WTC11 (cell line): ENCODE measurements at regions not wholly inside any gene's neighbourhood (a gene's known extent, or its start where the extent isn't known, plus 50 kb on each side); places are given as distances from the start of the nearest gene placed in this dataset.

ENCODE experiments used
- ATAC-seq: fragments of 200-7000 bp; cut with Tn5 transposase; 2 replicates; pipeline ENCODE4 v1.10.0; 2021; ENCODE audit warnings: mild to moderate bottlenecking, moderate library complexity
- CTCF ChIA-PET: fragments of 300-600 bp; sonication (Branson Sonifier 250); formaldehyde crosslinking; loops from one replicate; lab custom pipeline; 2021; ENCODE audit warnings: antibody characterized with exemption; lab: Charles Lee
- POLR2A ChIA-PET: fragments of 350-600 bp; sonication (Branson Sonifier 250); formaldehyde crosslinking; loops from one replicate; lab custom pipeline; 2021; ENCODE audit warnings: antibody characterized with exemption; lab: Charles Lee
- DNase-seq: peaks from one replicate; pipeline ENCODE4 v3.0.0; 2021; ENCODE audit warnings: low spot score
- H3K27ac Mint-ChIP-seq: 2 replicates; pipeline ENCODE4 v1.8.0; 2021; ENCODE audit warnings: mixed read lengths
- H3K27me3 Mint-ChIP-seq: 2 replicates; pipeline ENCODE4 v1.8.0; 2021; ENCODE audit warnings: low read depth, mild to moderate bottlenecking, moderate library complexity, mixed read lengths
- H3K36me3 Mint-ChIP-seq: 2 replicates; pipeline ENCODE4 v1.8.0; 2021; ENCODE audit warnings: mixed read lengths
- H3K4me1 Mint-ChIP-seq: 2 replicates; pipeline ENCODE4 v1.8.0; 2022; ENCODE audit warnings: mixed read lengths
- H3K4me3 Mint-ChIP-seq: 2 replicates; pipeline ENCODE4 v1.8.0; 2021; ENCODE audit warnings: mild to moderate bottlenecking, moderate library complexity, mixed read lengths
- H3K9me3 Mint-ChIP-seq: 2 replicates; pipeline ENCODE4 v1.8.0; 2021; ENCODE audit warnings: mixed read lengths
- ATF2 ChIP-seq: sonication (generic); formaldehyde crosslinking; IDR thresholded peaks from 2 replicates; pipeline ENCODE4 v1.8.1; 2022; ENCODE audit warnings: low read depth, missing genetic modification reagents, borderline replicate concordance
- E2F1 ChIP-seq: sonication (generic); formaldehyde crosslinking; IDR thresholded peaks from 2 replicates; pipeline ENCODE4 v1.8.0; 2022; ENCODE audit warnings: mild to moderate bottlenecking, missing genetic modification reagents
- ELF4 ChIP-seq: sonication (generic); formaldehyde crosslinking; IDR thresholded peaks from 2 replicates; pipeline ENCODE4 v1.8.1; 2022; ENCODE audit warnings: low read depth, mild to moderate bottlenecking, moderate library complexity, missing genetic modification reagents
- ERG ChIP-seq: fragments of 250-450 bp; sonication (Bioruptor Pico); IDR thresholded peaks from 2 replicates; pipeline ENCODE4 v1.8.0; 2021; ENCODE audit warnings: mild to moderate bottlenecking
- IRF1 ChIP-seq: sonication (generic); formaldehyde crosslinking; IDR thresholded peaks from 2 replicates; pipeline ENCODE4 v1.8.0; 2023; ENCODE audit warnings: missing genetic modification reagents
- MLX ChIP-seq: sonication (generic); formaldehyde crosslinking; IDR thresholded peaks from 2 replicates; pipeline ENCODE4 v1.8.1; 2023; ENCODE audit warnings: mild to moderate bottlenecking, missing genetic modification reagents, moderate library complexity
- NFATC4 ChIP-seq: fragments of 250-450 bp; sonication (Bioruptor Pico); IDR thresholded peaks from 2 replicates; pipeline ENCODE4 v1.9.0; 2021; ENCODE audit warnings: mild to moderate bottlenecking
- NFE2L1 ChIP-seq: sonication (generic); formaldehyde crosslinking; IDR thresholded peaks from 2 replicates; pipeline ENCODE4 v1.8.1; 2023; ENCODE audit warnings: missing genetic modification reagents
- NR1H2 ChIP-seq: sonication (generic); formaldehyde crosslinking; IDR thresholded peaks from 2 replicates; pipeline ENCODE4 v1.9.0; 2021; ENCODE audit warnings: mild to moderate bottlenecking, moderate library complexity, missing genetic modification reagents
- PRDM15 ChIP-seq: sonication (generic); formaldehyde crosslinking; IDR thresholded peaks from 2 replicates; pipeline ENCODE4 v1.8.0; 2022; ENCODE audit warnings: missing genetic modification reagents
- SOX15 ChIP-seq: fragments of 250-450 bp; sonication (Bioruptor Pico); IDR thresholded peaks from 2 replicates; pipeline ENCODE4 v1.9.0; 2021; ENCODE audit warnings: mild to moderate bottlenecking
- ZNF512 ChIP-seq: sonication (generic); formaldehyde crosslinking; IDR thresholded peaks from 2 replicates; pipeline ENCODE4 v1.8.1; 2022; ENCODE audit warnings: missing genetic modification reagents, borderline replicate concordance
- TF ChIP-seq, protein P1 (sequence below): sonication (generic); formaldehyde crosslinking; IDR thresholded peaks from 2 replicates; pipeline ENCODE4 v1.8.0; 2023; ENCODE audit warnings: missing genetic modification reagents, mild to moderate bottlenecking, borderline replicate concordance
- TF ChIP-seq, protein P2 (sequence below): fragments of 200-600 bp; IDR thresholded peaks from 2 replicates; pipeline ENCODE4 v1.8.0; 2022; ENCODE audit warnings: antibody characterized with exemption
- TF ChIP-seq, protein P3 (sequence below): fragments of 250-450 bp; sonication (Bioruptor Pico); IDR thresholded peaks from 2 replicates; pipeline ENCODE4 v1.9.0; 2021; ENCODE audit warnings: moderate library complexity, mild to moderate bottlenecking, inconsistent platforms, borderline replicate concordance
- TF ChIP-seq, protein P4 (sequence below): sonication (generic); formaldehyde crosslinking; conservative IDR thresholded peaks from 2 replicates; pipeline ENCODE4 v1.8.1; 2022; ENCODE audit warnings: mild to moderate bottlenecking, missing genetic modification reagents

DNA sequence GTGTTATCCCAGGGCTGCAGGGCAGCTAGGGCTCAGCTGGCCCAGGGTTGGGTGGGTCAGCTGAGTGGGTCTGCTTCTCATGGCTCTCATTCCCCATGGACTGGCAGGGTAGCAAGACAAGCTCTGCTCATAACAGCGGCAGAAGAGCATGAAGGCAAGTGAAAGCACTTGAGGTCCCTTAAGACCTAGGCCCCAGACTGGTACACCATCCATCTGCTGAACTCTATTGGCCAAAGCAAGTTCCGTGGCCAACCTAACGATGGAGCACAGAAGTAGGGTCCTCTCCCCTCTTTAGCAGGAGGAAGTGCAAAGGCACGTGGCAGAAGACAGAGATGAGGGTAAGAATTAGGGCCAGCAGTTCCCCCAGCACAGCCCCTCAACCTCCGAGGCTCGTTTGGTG lies 174.3 kb upstream of the TOPAZ1 start:
- no peak for ATAC-seq
- Mint-ChIP-seq H3K9me3 (no peaks in the 10 kb centered on the region), H3K27me3 (no peaks in the 10 kb centered on the region), H3K4me3 (no peak overlapping the region), H3K27ac (no peak overlapping the region), H3K4me1 (peaks cover 23% of the 10 kb centered on the region), H3K36me3 (no peaks in the 10 kb centered on the region)
- ChIA-PET CTCF (no interaction called here), POLR2A (no interaction called here)
- TF ChIP-seq, protein P1, sequence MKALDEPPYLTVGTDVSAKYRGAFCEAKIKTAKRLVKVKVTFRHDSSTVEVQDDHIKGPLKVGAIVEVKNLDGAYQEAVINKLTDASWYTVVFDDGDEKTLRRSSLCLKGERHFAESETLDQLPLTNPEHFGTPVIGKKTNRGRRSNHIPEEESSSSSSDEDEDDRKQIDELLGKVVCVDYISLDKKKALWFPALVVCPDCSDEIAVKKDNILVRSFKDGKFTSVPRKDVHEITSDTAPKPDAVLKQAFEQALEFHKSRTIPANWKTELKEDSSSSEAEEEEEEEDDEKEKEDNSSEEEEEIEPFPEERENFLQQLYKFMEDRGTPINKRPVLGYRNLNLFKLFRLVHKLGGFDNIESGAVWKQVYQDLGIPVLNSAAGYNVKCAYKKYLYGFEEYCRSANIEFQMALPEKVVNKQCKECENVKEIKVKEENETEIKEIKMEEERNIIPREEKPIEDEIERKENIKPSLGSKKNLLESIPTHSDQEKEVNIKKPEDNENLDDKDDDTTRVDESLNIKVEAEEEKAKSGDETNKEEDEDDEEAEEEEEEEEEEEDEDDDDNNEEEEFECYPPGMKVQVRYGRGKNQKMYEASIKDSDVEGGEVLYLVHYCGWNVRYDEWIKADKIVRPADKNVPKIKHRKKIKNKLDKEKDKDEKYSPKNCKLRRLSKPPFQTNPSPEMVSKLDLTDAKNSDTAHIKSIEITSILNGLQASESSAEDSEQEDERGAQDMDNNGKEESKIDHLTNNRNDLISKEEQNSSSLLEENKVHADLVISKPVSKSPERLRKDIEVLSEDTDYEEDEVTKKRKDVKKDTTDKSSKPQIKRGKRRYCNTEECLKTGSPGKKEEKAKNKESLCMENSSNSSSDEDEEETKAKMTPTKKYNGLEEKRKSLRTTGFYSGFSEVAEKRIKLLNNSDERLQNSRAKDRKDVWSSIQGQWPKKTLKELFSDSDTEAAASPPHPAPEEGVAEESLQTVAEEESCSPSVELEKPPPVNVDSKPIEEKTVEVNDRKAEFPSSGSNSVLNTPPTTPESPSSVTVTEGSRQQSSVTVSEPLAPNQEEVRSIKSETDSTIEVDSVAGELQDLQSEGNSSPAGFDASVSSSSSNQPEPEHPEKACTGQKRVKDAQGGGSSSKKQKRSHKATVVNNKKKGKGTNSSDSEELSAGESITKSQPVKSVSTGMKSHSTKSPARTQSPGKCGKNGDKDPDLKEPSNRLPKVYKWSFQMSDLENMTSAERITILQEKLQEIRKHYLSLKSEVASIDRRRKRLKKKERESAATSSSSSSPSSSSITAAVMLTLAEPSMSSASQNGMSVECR (CRISPR knock-in tag), result no peak
- TF ChIP-seq ZNF512, result no peak
- TF ChIP-seq, protein P2, sequence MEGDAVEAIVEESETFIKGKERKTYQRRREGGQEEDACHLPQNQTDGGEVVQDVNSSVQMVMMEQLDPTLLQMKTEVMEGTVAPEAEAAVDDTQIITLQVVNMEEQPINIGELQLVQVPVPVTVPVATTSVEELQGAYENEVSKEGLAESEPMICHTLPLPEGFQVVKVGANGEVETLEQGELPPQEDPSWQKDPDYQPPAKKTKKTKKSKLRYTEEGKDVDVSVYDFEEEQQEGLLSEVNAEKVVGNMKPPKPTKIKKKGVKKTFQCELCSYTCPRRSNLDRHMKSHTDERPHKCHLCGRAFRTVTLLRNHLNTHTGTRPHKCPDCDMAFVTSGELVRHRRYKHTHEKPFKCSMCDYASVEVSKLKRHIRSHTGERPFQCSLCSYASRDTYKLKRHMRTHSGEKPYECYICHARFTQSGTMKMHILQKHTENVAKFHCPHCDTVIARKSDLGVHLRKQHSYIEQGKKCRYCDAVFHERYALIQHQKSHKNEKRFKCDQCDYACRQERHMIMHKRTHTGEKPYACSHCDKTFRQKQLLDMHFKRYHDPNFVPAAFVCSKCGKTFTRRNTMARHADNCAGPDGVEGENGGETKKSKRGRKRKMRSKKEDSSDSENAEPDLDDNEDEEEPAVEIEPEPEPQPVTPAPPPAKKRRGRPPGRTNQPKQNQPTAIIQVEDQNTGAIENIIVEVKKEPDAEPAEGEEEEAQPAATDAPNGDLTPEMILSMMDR, result no peak
- TF ChIP-seq IRF1, result no peak
- TF ChIP-seq PRDM15 (CRISPR knock-in tag), result no peak
- TF ChIP-seq NFE2L1, result no peak
- no peak for DNase-seq

DNA sequence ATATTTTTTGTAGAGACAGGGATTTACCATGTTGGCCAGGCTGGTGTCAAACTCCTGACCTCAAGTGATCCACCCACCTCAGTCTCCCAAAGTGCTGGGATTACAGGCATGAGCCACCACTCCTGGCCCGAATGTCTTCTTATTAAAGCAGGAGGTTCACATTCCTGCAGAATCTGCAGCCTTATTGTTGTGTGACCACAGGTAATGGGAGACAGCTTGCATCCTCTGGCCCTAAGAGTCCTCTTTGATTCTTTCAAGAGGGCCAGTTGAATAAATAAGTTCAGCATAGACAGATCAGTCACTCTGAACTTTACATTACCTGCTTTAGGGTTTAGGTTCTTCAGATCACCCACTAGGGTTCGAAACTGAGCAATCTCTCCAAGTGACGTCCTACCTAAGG lies 172.9 kb upstream of the TOPAZ1 start:
- no peak overlapping the region for H3K27ac Mint-ChIP-seq
- H3K4me3 Mint-ChIP-seq, result no peak overlapping the region
- ChIA-PET POLR2A (no interaction called here), CTCF (interaction anchor here (1.0 to 1.3 kb wide), 2 partner anchors 8 to 213 kb away, joined by 3 read pairs; no protein-coding TSS in a partner anchor)
- no peaks in the 10 kb centered on the region for H3K27me3 Mint-ChIP-seq
- ATAC-seq (no peak), DNase-seq (no peak)
- peaks cover 16% of the 10 kb centered on the region for H3K4me1 Mint-ChIP-seq
- no peaks in the 10 kb centered on the region for H3K9me3 Mint-ChIP-seq
- no peaks in the 10 kb centered on the region for H3K36me3 Mint-ChIP-seq
- TF ChIP-seq, protein P3, sequence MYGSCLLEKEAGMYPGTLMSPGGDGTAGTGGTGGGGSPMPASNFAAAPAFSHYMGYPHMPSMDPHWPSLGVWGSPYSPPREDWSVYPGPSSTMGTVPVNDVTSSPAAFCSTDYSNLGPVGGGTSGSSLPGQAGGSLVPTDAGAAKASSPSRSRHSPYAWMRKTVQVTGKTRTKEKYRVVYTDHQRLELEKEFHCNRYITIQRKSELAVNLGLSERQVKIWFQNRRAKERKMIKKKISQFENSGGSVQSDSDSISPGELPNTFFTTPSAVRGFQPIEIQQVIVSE, result no peak
- TF ChIP-seq NFATC4 (no peak), MLX (CRISPR knock-in tag) (no peak), ERG (CRISPR knock-in tag) (no peak), ELF4 (CRISPR knock-in tag) (no peak), E2F1 (CRISPR knock-in tag) (no peak), SOX15 (CRISPR knock-in tag) (no peak), NR1H2 (CRISPR knock-in tag) (no peak), ATF2 (CRISPR knock-in tag) (no peak)
- TF ChIP-seq, protein P4, sequence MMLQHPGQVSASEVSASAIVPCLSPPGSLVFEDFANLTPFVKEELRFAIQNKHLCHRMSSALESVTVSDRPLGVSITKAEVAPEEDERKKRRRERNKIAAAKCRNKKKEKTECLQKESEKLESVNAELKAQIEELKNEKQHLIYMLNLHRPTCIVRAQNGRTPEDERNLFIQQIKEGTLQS (CRISPR knock-in tag), result no peak
